ENCODE measurements at regions not wholly inside any gene's neighbourhood (a gene's known extent, or its start where the extent isn't known, plus 50 kb on each side); places are given as distances from the start of the nearest gene placed in this dataset.

DNA sequence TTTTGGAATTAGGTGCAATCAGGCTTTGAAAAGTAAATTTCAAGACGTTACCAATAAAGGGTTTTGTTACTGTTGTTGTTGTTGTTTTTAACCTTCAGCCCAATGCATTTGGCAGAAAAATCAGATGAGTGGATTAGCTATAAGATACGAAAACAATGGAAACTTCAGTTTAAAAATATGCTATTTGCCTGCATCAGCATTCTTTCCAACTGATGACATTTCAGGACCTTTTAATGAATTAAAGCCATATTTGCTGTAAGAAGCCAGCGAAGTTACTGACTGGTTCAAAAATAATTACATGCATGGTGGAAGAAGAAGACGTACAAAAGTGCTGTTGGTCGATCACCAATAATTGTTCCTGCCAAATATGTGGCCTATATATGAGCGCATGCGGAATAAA is 639.3 kb upstream of the SOX11 start:
- no peak overlapping the region for H3K4me3 ChIP-seq (ENCODE audit: low read length, poor library complexity, severe bottlenecking)
- no peaks in the 10 kb centered on the region for H3K27me3 ChIP-seq (ENCODE audit: insufficient read depth, low read length, poor library complexity, severe bottlenecking)
- no peaks in the 10 kb centered on the region for H3K9me2 ChIP-seq (replicated peaks; ENCODE audit: low read depth, low read length)
- no peaks in the 10 kb centered on the region for H3K9me3 ChIP-seq (ENCODE audit: insufficient read depth, low read depth, low read length)
- TF ChIP-seq EZH2phosphoT487 (IDR thresholded peaks at IDR 0.05; ENCODE audit: borderline replicate concordance), result no peak
- TF ChIP-seq, protein P1, sequence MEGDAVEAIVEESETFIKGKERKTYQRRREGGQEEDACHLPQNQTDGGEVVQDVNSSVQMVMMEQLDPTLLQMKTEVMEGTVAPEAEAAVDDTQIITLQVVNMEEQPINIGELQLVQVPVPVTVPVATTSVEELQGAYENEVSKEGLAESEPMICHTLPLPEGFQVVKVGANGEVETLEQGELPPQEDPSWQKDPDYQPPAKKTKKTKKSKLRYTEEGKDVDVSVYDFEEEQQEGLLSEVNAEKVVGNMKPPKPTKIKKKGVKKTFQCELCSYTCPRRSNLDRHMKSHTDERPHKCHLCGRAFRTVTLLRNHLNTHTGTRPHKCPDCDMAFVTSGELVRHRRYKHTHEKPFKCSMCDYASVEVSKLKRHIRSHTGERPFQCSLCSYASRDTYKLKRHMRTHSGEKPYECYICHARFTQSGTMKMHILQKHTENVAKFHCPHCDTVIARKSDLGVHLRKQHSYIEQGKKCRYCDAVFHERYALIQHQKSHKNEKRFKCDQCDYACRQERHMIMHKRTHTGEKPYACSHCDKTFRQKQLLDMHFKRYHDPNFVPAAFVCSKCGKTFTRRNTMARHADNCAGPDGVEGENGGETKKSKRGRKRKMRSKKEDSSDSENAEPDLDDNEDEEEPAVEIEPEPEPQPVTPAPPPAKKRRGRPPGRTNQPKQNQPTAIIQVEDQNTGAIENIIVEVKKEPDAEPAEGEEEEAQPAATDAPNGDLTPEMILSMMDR (conservative IDR thresholded peaks at IDR 0.05; ENCODE audit: low read length), result no peak
- no peak overlapping the region for H3K9ac ChIP-seq (ENCODE audit: low read depth, low read length, poor library complexity, severe bottlenecking)
- no peaks in the 10 kb centered on the region for H3K4me1 ChIP-seq (ENCODE audit: insufficient read depth, low read length, poor library complexity, severe bottlenecking)
- no peak overlapping the region for H2AFZ ChIP-seq (ENCODE audit: low read length)
- H3F3A ChIP-seq (ENCODE audit: low read depth), result no peaks in the 10 kb centered on the region
- no peaks in the 10 kb centered on the region for H4K20me1 ChIP-seq (ENCODE audit: insufficient read depth, low read length, poor library complexity, severe bottlenecking)
- no peaks in the 10 kb centered on the region for H3K79me2 ChIP-seq (ENCODE audit: insufficient read depth, low read length)
- H3K4me2 ChIP-seq (ENCODE audit: low read depth, low read length, poor library complexity, severe bottlenecking), result no peak overlapping the region
- H3K36me3 ChIP-seq (ENCODE audit: insufficient read depth, low read length), result no peaks in the 10 kb centered on the region

- no peak for TF ChIP-seq EZH2phosphoT487 (IDR thresholded peaks at IDR 0.05; ENCODE audit: borderline replicate concordance)
- TF ChIP-seq, protein P1 (conservative IDR thresholded peaks at IDR 0.05; ENCODE audit: low read length), result no peak
- no peaks in the 10 kb centered on the region for H4K20me1 ChIP-seq (ENCODE audit: insufficient read depth, low read length, poor library complexity, severe bottlenecking)
- no peaks in the 10 kb centered on the region for H3K27me3 ChIP-seq (ENCODE audit: insufficient read depth, low read length, poor library complexity, severe bottlenecking)
- H3K4me1 ChIP-seq (ENCODE audit: insufficient read depth, low read length, poor library complexity, severe bottlenecking), result no peaks in the 10 kb centered on the region
- H2AFZ ChIP-seq (ENCODE audit: low read length), result no peak overlapping the region
- no peak overlapping the region for H3K4me3 ChIP-seq (ENCODE audit: low read length, poor library complexity, severe bottlenecking)
- no peaks in the 10 kb centered on the region for H3K79me2 ChIP-seq (ENCODE audit: insufficient read depth, low read length)
- no peaks in the 10 kb centered on the region; the same call in 1 of the 2 replicates for H3K9me3 ChIP-seq (ENCODE audit: insufficient read depth, low read depth, low read length)
- no peak overlapping the region for H3K4me2 ChIP-seq (ENCODE audit: low read depth, low read length, poor library complexity, severe bottlenecking)
- H3K9me2 ChIP-seq (replicated peaks; ENCODE audit: low read depth, low read length), result no peaks in the 10 kb centered on the region
- H3K36me3 ChIP-seq (ENCODE audit: insufficient read depth, low read length), result no peaks in the 10 kb centered on the region
- H3K9ac ChIP-seq (ENCODE audit: low read depth, low read length, poor library complexity, severe bottlenecking), result no peak overlapping the region
- H3F3A ChIP-seq (ENCODE audit: low read depth), result no peaks in the 10 kb centered on the region
Measured at GRCh38 chr2:5057891-5058351, 634.3 kb upstream of the SOX11 start.

GRCh38 chr2:5060956-5061355 is 631.2 kb upstream of the SOX11 start:
- no peak overlapping the region for H3K4me3 ChIP-seq (ENCODE audit: low read length, poor library complexity, severe bottlenecking)
- no peaks in the 10 kb centered on the region for H4K20me1 ChIP-seq (ENCODE audit: insufficient read depth, low read length, poor library complexity, severe bottlenecking)
- H3K9me2 ChIP-seq (replicated peaks; ENCODE audit: low read depth, low read length), result no peaks in the 10 kb centered on the region
- no peaks in the 10 kb centered on the region for H3K4me1 ChIP-seq (ENCODE audit: insufficient read depth, low read length, poor library complexity, severe bottlenecking)
- H3K79me2 ChIP-seq (ENCODE audit: insufficient read depth, low read length), result no peaks in the 10 kb centered on the region
- no peak overlapping the region for H3K9ac ChIP-seq (ENCODE audit: low read depth, low read length, poor library complexity, severe bottlenecking)
- TF ChIP-seq, protein P1 (conservative IDR thresholded peaks at IDR 0.05; ENCODE audit: low read length), result no peak
- no peak for TF ChIP-seq EZH2phosphoT487 (IDR thresholded peaks at IDR 0.05; ENCODE audit: borderline replicate concordance)
- no peaks in the 10 kb centered on the region for H3K27me3 ChIP-seq (ENCODE audit: insufficient read depth, low read length, poor library complexity, severe bottlenecking)
- no peak overlapping the region for H2AFZ ChIP-seq (ENCODE audit: low read length)
- H3K9me3 ChIP-seq (ENCODE audit: insufficient read depth, low read depth, low read length), result no peaks in the 10 kb centered on the region; the same call in 1 of the 2 replicates
- H3K4me2 ChIP-seq (ENCODE audit: low read depth, low read length, poor library complexity, severe bottlenecking), result no peak overlapping the region
- H3K36me3 ChIP-seq (ENCODE audit: insufficient read depth, low read length), result no peaks in the 10 kb centered on the region
- no peaks in the 10 kb centered on the region for H3F3A ChIP-seq (ENCODE audit: low read depth)
